Liver (tissue), 8 donors: ENCODE measurements at regions not wholly inside any gene's neighbourhood (a gene's known extent, or its start where the extent isn't known, plus 50 kb on each side); places are given as distances from the start of the nearest gene placed in this dataset.

Experiments
- DNase-seq: peaks from one replicate; pipeline ENCODE4 v3.0.0-alpha.2; 2017; ENCODE audit warnings: low spot score
- H3K27ac ChIP-seq, 2 donors: one replicate each; pipeline ENCODE4 v1.7.0; 2013; ENCODE audit warnings: inconsistent platforms in 2 of 2, low read length in 2 of 2, control low read depth in 1 of 2, low read depth in 1 of 2, mild to moderate bottlenecking in 1 of 2
- H3K27me3 ChIP-seq, 4 donors: one replicate each; pipeline versions ENCODE4 v1.6.1 to v1.7.0; 2013; ENCODE audit warnings: low read length in 3 of 4, inconsistent platforms in 1 of 4, mild to moderate bottlenecking in 1 of 4, moderate library complexity in 1 of 4; ENCODE audit not compliant: control insufficient read depth in 4 of 4, insufficient read depth in 4 of 4
- H3K36me3 ChIP-seq, 4 donors: one replicate each; pipeline versions ENCODE4 v1.6.1 to v1.7.0; 2013; ENCODE audit warnings: low read length in 3 of 4, mild to moderate bottlenecking in 3 of 4, low read depth in 1 of 4, moderate library complexity in 1 of 4; ENCODE audit not compliant: control insufficient read depth in 4 of 4, insufficient read depth in 3 of 4
- H3K4me1 ChIP-seq, 4 donors: one replicate each; pipeline versions ENCODE4 v1.6.1 to v1.7.0; 2013; ENCODE audit warnings: low read length in 3 of 4, mild to moderate bottlenecking in 3 of 4, moderate library complexity in 1 of 4; ENCODE audit not compliant: control insufficient read depth in 4 of 4, insufficient read depth in 4 of 4
- H3K4me3 ChIP-seq, 3 donors: one replicate each; pipeline versions ENCODE4 v1.6.1 to v1.7.0; 2013; ENCODE audit warnings: low read length in 3 of 3, control low read depth in 1 of 3, low read depth in 1 of 3, mild to moderate bottlenecking in 1 of 3
- H3K9ac ChIP-seq, 2 donors: one replicate each; pipeline ENCODE4 v1.7.0; 2013; ENCODE audit warnings: low read length in 2 of 2, mild to moderate bottlenecking in 2 of 2, moderate library complexity in 2 of 2, control low read depth in 1 of 2, low read depth in 1 of 2
- H3K9me3 ChIP-seq, 4 donors: one replicate each; pipeline versions ENCODE4 v1.6.1 to v1.7.0; 2013; ENCODE audit warnings: low read length in 3 of 4; ENCODE audit not compliant: control insufficient read depth in 4 of 4
- ATF3 ChIP-seq: IDR thresholded peaks from 2 replicates; pipeline ENCODE4 v1.6.1; 2016; ENCODE audit warnings: antibody characterized with exemption
- CTCF ChIP-seq: fragments of 150-350 bp; IDR thresholded peaks from 2 replicates; pipeline ENCODE4 v1.5.1; 2017; ENCODE audit warnings: improper control_type of control experiment, low read depth, low read length; ENCODE audit not compliant: missing input control
- EGR1 ChIP-seq, 2 donors: IDR thresholded peaks; 2 replicates each; pipeline ENCODE4 v1.6.1; 2016 to 2018; ENCODE audit warnings: antibody characterized with exemption in 2 of 2, low read depth in 2 of 2
- FOXA1 ChIP-seq: IDR thresholded peaks from 2 replicates; pipeline ENCODE4 v1.6.1; 2016; ENCODE audit warnings: antibody characterized with exemption
- FOXA2 ChIP-seq: IDR thresholded peaks from 2 replicates; pipeline ENCODE4 v1.6.1; 2016; ENCODE audit warnings: antibody characterized with exemption
- GABPA ChIP-seq, 2 donors: IDR thresholded peaks in 1 of 2; conservative IDR thresholded peaks in 1 of 2; 2 replicates each; pipeline ENCODE4 v1.6.1; 2016; ENCODE audit warnings: antibody characterized with exemption in 2 of 2, mild to moderate bottlenecking in 1 of 2, moderate library complexity in 1 of 2
- HNF4A ChIP-seq, 2 donors: conservative IDR thresholded peaks; 2 replicates each; pipeline ENCODE4 v1.6.1; 2016; ENCODE audit warnings: antibody characterized with exemption in 2 of 2, mild to moderate bottlenecking in 2 of 2
- HNF4G ChIP-seq: IDR thresholded peaks from 2 replicates; pipeline ENCODE4 v1.6.1; 2016; ENCODE audit warnings: antibody characterized with exemption
- JUND ChIP-seq, 2 donors: IDR thresholded peaks; 2 replicates each; pipeline ENCODE4 v1.6.1; 2016; ENCODE audit warnings: antibody characterized with exemption in 2 of 2
- MAX ChIP-seq: IDR thresholded peaks from 2 replicates; pipeline ENCODE4 v1.6.1; 2016; ENCODE audit warnings: antibody characterized with exemption
- NR2F2 ChIP-seq: IDR thresholded peaks from 2 replicates; pipeline ENCODE4 v1.6.1; 2016; ENCODE audit warnings: antibody characterized with exemption
- RAD21 ChIP-seq, 2 donors: IDR thresholded peaks; 2 replicates each; pipeline ENCODE4 v1.6.1; 2016; ENCODE audit warnings: antibody characterized with exemption in 2 of 2, mild to moderate bottlenecking in 2 of 2
- REST ChIP-seq: IDR thresholded peaks from 2 replicates; pipeline ENCODE4 v1.6.1; 2016; ENCODE audit warnings: antibody characterized with exemption, mild to moderate bottlenecking
- RXRA ChIP-seq, 2 donors: IDR thresholded peaks; 2 replicates each; pipeline ENCODE4 v1.6.1; 2017 to 2018; ENCODE audit warnings: antibody characterized with exemption in 2 of 2, mild to moderate bottlenecking in 1 of 2
- SP1 ChIP-seq: IDR thresholded peaks from 2 replicates; pipeline ENCODE4 v1.6.1; 2018; ENCODE audit warnings: antibody characterized with exemption, mild to moderate bottlenecking
- TAF1 ChIP-seq: conservative IDR thresholded peaks from 2 replicates; pipeline ENCODE4 v1.6.1; 2016; ENCODE audit warnings: antibody characterized with exemption, mild to moderate bottlenecking
- YY1 ChIP-seq: IDR thresholded peaks from 2 replicates; pipeline ENCODE4 v1.6.1; 2016; ENCODE audit warnings: antibody characterized with exemption, mild to moderate bottlenecking
- ZBTB33 ChIP-seq: IDR thresholded peaks from 2 replicates; pipeline ENCODE4 v1.6.1; 2016; ENCODE audit warnings: antibody characterized with exemption
- WGBS: extraction: QIAGEN DNeasy Blood & Tissue Kit; methylation state at CpG from one replicate; pipeline ENCODE4 v1.1.7; 2013; 5-methylcytosine and 5-hydroxymethylcytosine counted together
- donor health status: healthy.
- donor health status: healthy.
- donor health status: healthy.
- donor health status: healthy.
- donor health status: healthy.

- DNase-seq = no peak
- WGBS = 86% methylated on average over 3 of the region's 3 CpGs
- Histone ChIP-seq H3K9me3 (no peaks in the 10 kb centered on the region), H3K27me3 (no peaks in the 10 kb centered on the region), H3K36me3 (no peaks in the 10 kb centered on the region), H3K9ac (no peak overlapping the region), H3K4me3 (no peak overlapping the region), H3K27ac (no peak overlapping the region), H3K4me1 (no peaks in the 10 kb centered on the region)
- TF ChIP-seq RXRA (IDR thresholded peaks at IDR 0.05) (no peak), EGR1 (IDR thresholded peaks at IDR 0.05; ENCODE audit: low read depth in 2 of 2) (no peak), HNF4A (conservative IDR thresholded peaks at IDR 0.05) (no peak), HNF4G (no peak), FOXA2 (no peak), NR2F2 (no peak)
These were observed 466.0 kb upstream of the NR2F2 start for GRCh38 chr15:95864467-95864886.

- Histone ChIP-seq H3K36me3 (no peaks in the 10 kb centered on the region), H3K27ac (no peak overlapping the region), H3K9me3 (no peaks in the 10 kb centered on the region), H3K4me3 (no peak overlapping the region), H3K4me1 (no peaks in the 10 kb centered on the region), H3K9ac (no peak overlapping the region), H3K27me3 (no peaks in the 10 kb centered on the region)
- 70% methylated on average over 4 of the region's 4 CpGs for whole genome bisulfite sequencing
- TF ChIP-seq CTCF (no peak), SP1 (no peak), NR2F2 (no peak), REST (no peak), MAX (no peak), GABPA (IDR thresholded peaks at IDR 0.05 in 1 of 2, conservative IDR thresholded peaks at IDR 0.05 in 1 of 2) (no peak), TAF1 (no peak), HNF4G (no peak), EGR1 (IDR thresholded peaks at IDR 0.05; ENCODE audit: low read depth in 2 of 2) (no peak), ATF3 (no peak), RAD21 (IDR thresholded peaks at IDR 0.05) (no peak), FOXA1 (no peak), FOXA2 (no peak), JUND (IDR thresholded peaks at IDR 0.05) (no peak), RXRA (IDR thresholded peaks at IDR 0.05) (no peak), YY1 (no peak), HNF4A (conservative IDR thresholded peaks at IDR 0.05) (no peak), ZBTB33 (no peak)
- DNase-seq = no peak
These were observed 465.2 kb upstream of the NR2F2 start for GRCh38 chr15:95865330-95865739.
